ENCODE measurements at regions not wholly inside any gene's neighbourhood (a gene's known extent, or its start where the extent isn't known, plus 50 kb on each side); places are given as distances from the start of the nearest gene placed in this dataset.

GRCh38 chr12:97267594-97268202, 194.9 kb upstream of the RMST start:
- DNase-seq (ENCODE audit: extremely low read depth, low read depth, low spot score) = no peak

DNA sequence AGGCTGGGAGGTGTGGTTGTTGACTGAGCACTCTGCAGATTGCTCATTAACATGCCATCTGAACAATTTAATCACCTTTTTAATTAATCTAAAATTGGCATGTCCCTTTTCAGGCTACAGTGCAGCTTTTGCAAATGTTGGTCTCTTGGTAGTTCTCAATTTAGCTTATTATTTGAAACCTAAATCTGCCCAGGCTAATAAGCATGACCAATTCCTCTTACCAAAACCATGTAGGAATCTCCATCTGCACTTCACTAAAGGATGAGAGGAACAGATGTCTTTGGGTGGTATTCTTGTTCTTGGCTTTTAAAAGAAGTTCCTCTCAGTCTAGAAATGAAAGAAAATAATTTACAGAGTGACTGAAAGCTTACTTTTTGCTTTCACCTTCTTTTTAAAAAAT, 190.1 kb upstream of the RMST start:
- DNase-seq (ENCODE audit: extremely low read depth, low read depth, low spot score) = no peak

- DNase-seq (ENCODE audit: extremely low read depth, low read depth, low spot score) = no peak
Observed at GRCh38 chr12:97274386-97274785, 188.2 kb upstream of the RMST start.

DNA sequence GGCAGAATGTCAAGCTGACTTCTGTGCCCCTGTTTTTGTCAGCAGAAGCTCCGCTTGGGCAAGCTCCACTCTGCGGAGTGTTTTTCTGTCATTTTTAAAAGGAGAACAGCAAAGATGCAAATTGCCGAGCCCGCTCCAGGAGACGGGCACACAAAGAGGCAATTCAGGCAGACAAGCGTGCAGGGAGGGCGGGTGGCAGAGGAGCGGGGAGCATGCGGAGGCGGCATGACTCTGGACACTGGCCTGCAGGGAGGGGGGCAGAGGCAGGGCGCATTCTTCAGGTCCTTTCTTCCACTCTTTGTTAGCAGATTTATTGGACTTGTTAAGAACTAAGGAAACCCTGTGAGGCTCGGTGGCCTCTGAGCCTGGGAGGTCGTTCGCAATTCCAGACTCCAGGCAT, 187.3 kb upstream of the RMST start:
- DNase-seq (ENCODE audit: extremely low read depth, low read depth, low spot score) = no peak

DNA sequence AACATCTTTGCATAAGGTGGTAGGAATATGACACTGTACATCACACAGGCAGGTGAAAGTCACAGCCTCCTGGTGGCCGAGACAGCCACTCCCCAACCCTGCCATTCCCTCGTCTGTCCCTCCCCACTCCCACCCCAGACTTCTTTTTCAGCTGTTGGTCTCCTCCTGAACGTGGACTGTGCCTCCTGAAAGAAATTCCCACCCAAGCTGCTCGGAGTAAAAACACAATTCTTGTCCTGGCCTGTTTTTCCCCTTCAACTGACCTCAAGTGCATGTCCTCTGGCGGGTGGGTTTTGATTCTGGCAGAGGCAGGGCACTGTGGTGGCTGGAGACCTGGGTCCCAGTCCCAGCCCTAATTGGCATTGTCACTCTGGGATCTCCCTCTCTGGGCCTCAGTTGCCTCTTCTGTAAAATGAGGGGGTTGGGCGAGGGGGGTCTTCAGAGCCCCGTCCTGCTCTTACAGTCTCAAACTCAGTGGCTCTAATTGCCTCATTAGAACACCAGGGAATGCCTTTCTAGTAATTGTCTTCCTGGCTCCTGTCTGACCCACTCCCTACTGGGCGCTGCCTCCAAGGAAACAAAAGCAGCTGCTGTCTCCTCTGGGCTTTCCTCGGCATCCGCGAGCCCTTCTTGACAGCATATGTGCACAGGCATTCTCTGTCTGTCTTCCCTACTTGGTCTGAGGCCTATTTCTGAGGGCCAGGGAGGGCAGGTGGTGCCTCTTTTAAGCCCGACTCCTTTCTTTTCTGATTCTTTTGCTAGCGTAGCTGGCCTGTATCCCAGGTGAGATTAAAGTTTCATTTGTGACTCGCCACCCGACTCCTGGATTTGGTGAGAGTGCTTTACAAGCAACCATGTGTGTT, 186.6 kb upstream of the RMST start:
- no peak for DNase-seq (ENCODE audit: extremely low read depth, low read depth, low spot score)

DNA sequence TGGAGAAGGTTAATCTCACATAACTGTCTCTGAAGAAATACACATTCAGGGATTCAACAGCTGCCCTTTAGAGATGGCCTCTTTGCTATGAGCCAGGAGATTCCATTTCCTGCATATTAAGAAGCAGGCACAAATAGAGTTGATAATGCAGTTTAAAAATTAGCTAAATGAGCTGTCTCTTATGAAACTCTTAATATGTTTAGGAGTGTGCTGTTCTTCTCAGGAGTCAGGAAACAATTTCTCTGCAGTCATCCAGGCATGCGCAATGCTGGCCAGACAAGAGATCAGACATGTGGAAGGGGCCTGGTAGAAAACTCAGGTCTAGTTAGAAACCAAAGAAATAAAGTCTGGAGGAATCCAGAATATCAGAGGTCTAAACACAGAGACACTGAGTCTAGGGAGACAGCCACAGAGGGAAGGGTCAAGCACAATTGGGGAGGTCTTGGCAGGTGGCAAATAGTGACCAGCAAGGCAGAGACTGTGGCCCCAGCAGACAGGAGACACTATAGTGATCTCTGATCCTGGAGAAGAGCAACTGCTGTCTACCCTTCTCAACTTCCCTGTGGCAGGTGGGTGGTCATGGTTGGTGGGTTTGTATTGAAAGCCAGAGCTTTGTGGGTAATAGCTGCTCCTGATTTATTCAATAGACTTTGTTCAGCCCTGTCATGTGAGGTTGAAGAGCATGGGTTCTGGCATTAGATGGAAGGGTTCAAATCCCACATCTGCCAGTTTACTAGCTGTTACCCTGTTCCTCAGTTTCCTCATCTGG, 185.8 kb upstream of the RMST start:
- DNase-seq (ENCODE audit: extremely low read depth, low read depth, low spot score) = no peak

- no peak for DNase-seq (ENCODE audit: extremely low read depth, low read depth, low spot score)
Observed at GRCh38 chr12:97283297-97283696, 179.3 kb upstream of the RMST start.

GRCh38 chr12:97288531-97288930, 174.1 kb upstream of the RMST start:
- DNase-seq (ENCODE audit: extremely low read depth, low read depth, low spot score) = no peak

DNA sequence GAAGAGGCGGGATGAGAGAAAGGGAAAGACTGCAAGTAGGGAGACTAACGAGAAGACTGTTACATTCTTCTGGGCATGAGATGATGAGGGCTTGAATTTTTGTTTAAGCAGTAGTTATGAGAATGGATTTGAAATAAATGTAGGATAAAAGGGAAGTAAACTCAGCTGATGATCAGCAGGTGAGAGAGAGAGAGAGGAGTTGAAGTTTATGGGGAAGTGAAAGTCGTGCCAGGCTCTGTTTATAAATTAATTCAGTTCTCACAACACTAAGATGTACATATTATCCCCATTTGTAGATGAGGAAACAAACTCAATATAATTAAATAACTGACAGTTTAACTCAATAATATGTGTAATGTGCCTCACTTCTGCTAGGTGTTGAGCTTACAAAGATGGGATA, 170.0 kb upstream of the RMST start:
- no peak for DNase-seq (ENCODE audit: extremely low read depth, low read depth, low spot score)

DNA sequence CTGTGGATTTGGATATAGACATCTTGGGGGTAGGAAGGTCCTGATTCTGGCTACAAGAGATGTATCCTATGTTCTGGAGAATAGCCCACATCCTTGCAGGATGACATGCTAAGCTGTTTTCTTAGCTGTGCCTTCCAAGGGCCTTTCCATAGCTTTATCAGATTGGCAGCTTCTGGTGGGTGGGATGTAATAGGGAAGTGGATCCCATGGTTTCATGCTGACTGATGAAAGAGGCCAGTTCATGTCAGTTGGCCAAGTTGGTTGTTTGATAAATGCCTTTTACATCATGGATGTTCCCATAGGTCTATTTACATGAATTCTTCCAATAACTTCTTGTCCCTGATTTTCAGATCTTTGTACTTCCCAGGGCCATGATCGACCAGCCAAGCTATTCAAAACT, 169.1 kb upstream of the RMST start:
- DNase-seq (ENCODE audit: extremely low read depth, low read depth, low spot score) = no peak

GRCh38 chr12:97299847-97300246, 162.8 kb upstream of the RMST start:
- no peak for DNase-seq (ENCODE audit: extremely low read depth, low read depth, low spot score)

- DNase-seq (ENCODE audit: extremely low read depth, low read depth, low spot score) = no peak
Observed at GRCh38 chr12:97300431-97300830, 162.2 kb upstream of the RMST start.

- no peak for DNase-seq (ENCODE audit: extremely low read depth, low read depth, low spot score)
Observed at GRCh38 chr12:97300891-97301290, 161.7 kb upstream of the RMST start.

DNA sequence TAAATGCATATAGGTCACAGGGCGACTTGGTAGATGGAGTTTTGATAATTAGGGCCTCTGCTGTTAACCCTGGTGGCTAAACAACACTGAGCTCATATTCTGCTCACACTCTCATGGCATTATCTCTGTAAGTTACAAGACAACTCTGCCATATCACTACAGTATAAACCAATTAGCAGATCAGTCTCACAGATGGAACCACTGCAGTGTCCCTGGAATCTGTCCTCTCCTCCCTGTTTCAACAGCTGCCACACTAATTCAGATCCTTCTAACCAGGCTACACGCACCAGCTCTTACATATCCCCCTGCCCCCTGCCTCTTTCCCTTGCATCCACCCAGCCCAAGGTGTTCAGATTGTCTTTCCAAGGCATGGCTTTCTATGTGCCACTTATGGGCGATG, 161.0 kb upstream of the RMST start:
- no peak for DNase-seq (ENCODE audit: extremely low read depth, low read depth, low spot score)

DNA sequence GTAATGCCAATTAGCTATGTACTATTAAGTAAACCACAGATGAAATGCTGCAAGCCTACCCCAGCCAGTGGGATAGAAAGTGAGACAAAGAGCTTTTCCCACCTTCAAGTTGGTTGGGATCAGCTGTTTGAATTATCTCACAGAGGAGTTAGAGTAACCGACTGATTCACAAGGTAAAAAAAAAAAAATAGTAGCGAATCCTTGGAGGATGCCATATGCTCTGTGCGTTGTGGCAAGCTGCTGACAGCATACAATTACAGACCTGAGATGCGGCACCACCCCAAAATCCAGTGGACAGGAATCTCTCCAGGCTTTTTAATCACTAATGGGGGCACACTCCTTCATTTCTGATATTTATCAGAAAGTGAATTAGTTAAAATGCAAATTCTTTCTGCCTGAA, 157.0 kb upstream of the RMST start:
- no peak for DNase-seq (ENCODE audit: extremely low read depth, low read depth, low spot score)

DNA sequence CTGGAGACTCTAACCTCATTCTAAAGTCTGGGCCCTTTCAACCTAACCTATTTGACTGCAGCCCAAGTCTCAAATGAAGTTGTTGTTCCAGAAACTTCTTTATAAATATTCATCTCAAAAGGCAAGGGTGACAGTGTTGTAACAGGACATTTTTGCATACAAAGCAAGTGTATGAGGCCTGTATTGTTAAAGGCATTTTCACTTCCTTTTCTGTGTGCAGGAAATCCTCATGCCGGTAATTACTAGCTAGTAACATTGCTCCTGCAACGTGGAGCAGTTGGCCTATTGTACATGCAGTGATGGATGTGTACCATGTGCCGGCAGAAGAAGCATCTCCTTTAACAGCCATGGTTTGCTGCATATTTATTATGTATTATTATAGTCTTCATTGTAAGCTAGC, 156.5 kb upstream of the RMST start:
- peak; percentile 0 for DNase-seq (ENCODE audit: extremely low read depth, low read depth, low spot score)

GRCh38 chr12:97308576-97309198, 153.9 kb upstream of the RMST start:
- DNase-seq (ENCODE audit: extremely low read depth, low read depth, low spot score) = peak; percentile 36

- DNase-seq (ENCODE audit: extremely low read depth, low read depth, low spot score) = no peak
Observed at GRCh38 chr12:97309921-97310320, 152.7 kb upstream of the RMST start.

- DNase-seq (ENCODE audit: extremely low read depth, low read depth, low spot score) = no peak
Observed at GRCh38 chr12:97312570-97313135, 150.0 kb upstream of the RMST start.

GRCh38 chr12:97313471-97314190, 149.0 kb upstream of the RMST start:
- no peak for DNase-seq (ENCODE audit: extremely low read depth, low read depth, low spot score)

Measured in glomerular endothelial cell (primary cell).